ENCODE measurements at regions not wholly inside any gene's neighbourhood (a gene's known extent, or its start where the extent isn't known, plus 50 kb on each side); places are given as distances from the start of the nearest gene placed in this dataset.

DNA sequence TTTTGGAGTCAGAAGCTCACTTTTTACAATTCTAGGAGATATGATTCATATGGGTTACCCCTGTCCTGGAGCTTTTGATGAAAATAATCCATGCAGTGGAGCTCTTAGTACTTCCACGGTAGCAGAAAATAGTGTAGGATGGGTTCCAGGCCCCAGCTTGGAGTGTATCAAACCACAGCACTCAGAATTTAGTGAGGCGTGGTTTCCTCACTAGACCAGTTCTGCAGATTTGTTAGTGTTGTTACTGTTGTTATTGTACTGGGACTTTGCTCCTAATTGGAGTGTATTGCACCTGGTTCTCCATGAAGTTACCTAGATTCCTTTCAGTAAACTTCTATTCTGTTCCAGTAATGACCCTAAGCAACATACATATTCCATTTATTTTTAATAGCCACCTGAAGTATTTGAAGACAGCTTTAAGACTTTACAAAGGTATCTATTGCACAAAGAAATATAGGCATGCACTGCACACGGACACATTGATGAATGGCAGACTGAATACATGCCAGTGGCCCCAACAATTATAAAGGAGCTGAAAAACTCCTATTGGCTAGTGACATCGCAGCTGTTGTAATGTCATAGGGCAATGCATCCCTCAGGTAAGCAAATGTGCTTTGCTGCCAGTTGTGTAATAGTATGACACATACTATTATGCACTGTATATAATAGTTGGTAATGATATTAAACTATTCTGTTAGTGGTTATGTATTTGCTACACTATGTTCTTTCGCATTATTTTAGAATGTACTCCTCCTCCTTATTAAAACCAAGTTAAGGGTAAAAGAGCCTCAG is 1058.0 kb downstream of the KCNT2 start:
- DNase-seq (ENCODE audit: low spot score): no peak

GRCh38 chr1:195530961-195531360 is 1077.3 kb downstream of the KCNT2 start:
- no peak for DNase-seq (ENCODE audit: low spot score)

DNA sequence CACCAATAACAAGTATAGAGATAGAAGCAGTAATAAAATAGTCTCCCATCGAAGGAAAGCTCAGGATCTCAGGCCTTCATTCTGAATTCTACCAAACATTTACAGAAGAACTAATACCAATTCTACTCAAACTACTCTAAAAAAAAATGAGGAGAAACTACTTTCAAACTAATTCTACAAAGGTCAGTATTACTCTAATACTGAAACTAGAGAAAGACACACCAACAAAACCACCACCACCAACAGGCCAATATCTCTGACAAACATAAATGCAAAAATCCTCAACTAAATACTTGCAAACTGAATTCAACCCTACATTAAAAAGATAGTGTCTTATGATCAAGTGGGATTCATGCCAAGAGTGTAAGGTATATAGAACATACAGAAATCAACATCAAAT is 1078.4 kb downstream of the KCNT2 start:
- DNase-seq (ENCODE audit: low spot score): no peak

DNA sequence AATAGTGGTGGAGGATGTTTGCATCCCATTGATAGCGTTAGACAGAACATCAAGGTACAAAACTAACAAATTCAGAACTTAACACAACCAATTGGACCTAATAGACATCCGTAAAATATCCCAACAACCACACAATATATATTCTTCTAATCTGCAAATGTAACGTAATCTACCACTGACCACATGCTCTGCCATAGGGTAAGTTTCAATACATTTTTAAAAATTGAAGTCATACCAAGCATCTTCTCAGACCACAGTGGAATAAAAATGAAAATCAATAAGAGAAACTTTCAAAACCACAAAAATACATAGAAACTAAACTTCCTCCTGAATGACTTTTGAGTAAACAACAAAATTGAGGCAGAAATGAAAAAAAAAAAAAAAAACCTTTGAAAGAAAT is 1087.5 kb downstream of the KCNT2 start:
- no peak for DNase-seq (ENCODE audit: low spot score)

DNA sequence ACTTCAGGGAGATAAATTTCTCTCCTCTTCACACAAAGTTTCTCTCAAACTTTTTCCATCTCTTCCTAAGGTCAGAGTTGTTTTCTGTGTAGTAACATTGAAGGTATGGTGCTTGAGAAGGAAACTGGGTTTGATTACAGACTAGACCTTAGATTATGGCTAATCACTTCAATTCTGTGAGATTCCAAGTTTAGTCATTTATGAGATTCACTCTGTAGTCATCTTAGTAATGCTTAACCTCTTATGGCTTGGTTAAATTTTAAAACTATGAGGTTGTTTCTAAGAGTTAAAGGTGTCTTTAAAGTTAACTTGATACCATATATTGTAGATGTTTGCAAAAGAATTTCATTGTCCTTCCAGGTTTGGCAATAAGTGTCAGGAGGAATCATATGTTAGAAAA is 1092.2 kb downstream of the KCNT2 start:
- no peak for DNase-seq (ENCODE audit: low spot score)

DNA sequence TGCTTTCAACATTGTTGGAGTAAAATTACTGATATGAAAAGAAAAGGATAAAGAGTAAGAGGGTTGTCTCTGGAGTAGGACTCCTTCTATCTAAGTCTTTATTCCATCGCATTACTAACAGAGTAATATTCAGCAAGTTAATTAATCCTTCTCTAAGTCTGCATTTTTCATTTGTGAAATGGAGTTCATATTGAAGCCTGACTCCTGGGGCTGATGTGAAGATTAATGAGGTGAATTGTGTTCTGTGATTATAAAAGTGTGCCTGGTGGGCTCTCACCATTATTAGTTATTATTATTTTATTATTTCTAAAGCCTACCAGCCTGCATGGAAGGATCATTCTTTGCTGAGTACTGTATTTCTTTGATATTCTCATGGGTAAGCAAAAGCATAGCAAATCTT is 1096.7 kb downstream of the KCNT2 start:
- DNase-seq (ENCODE audit: low spot score): no peak

GRCh38 chr1:195501118-195501517 is 1107.1 kb downstream of the KCNT2 start:
- no peak for DNase-seq (ENCODE audit: low spot score)

GRCh38 chr1:195495720-195496635 is 1112.3 kb downstream of the KCNT2 start:
- peak; percentile 11 for DNase-seq (ENCODE audit: low spot score)

DNA sequence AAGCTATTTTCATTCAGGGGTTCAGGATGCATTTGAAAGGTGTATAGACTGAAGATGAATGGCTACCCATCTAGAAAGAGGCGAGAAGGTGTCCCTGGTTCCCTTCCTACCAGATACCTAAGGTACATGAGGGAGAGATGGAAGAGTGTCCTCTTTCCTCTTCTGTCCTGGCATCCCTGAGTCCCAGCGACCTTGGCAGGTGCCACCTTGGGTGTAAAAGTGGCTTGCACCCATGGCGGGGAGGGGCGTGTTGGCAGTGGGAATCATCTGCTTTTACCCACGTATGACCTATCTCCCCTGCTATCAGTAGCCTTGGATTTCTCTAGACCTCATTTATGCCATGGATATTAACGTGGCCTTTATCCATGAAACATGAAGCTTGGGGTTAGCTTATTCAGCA is 1126.1 kb downstream of the KCNT2 start:
- DNase-seq (ENCODE audit: low spot score): no peak

DNA sequence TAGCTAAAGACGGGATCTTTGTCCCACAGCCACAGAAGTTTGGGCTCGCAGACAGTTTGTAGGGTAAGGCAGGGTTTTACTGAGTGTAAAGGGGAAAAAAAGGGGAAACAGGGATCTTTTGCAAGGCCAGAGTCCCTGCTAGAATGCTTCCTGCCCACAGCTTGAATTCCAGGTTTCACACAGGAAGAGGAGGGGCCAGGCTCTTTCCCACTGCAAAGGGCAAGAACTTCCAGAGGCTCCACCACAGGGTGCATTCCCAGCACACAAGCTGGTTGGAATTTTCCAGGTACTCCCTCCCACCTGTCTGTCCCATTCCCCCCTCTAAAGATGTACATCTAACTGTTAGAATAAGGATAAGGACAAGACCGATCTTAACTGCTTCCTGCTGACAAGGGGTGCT is 1126.9 kb downstream of the KCNT2 start:
- DNase-seq (ENCODE audit: low spot score): no peak

DNA sequence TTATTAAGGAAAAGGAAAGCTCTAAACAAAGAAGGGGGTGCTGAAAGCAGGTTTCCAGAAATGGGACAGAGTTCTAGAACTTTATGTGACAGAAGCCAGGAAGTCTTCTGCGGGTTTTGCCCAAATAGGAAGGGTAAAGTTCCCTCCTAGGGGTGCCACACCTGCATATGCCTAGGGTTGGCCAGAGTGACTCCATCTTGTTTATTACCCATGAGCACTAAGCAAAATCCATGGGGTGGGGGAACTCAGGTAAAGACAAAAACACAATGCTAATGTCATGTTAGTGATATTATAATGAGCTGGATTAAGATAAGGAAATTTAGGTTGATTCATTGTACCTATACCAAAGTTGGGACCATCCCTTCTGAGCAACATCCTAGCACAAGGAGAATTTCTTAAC is 1132.7 kb downstream of the KCNT2 start:
- no peak for DNase-seq (ENCODE audit: low spot score)

DNA sequence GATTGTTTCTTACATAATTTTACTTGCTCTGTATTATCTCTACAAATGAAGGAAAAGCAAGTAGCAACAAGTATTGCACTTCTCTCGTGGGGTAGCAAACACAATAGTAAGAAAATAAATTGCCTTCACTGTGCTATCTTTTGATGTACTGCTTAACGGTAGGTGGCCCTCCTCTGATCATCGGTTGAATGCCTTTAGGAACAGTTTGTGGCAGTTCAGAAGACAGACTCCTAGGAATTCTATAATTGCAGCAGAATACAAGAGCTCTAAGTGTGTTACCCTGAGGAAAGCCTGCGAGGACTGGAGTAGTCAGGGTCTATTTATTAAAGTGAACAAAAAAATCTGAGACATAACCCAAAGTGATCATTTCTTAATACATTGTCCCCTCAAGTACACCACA is 1135.9 kb downstream of the KCNT2 start:
- no peak for DNase-seq (ENCODE audit: low spot score)

DNA sequence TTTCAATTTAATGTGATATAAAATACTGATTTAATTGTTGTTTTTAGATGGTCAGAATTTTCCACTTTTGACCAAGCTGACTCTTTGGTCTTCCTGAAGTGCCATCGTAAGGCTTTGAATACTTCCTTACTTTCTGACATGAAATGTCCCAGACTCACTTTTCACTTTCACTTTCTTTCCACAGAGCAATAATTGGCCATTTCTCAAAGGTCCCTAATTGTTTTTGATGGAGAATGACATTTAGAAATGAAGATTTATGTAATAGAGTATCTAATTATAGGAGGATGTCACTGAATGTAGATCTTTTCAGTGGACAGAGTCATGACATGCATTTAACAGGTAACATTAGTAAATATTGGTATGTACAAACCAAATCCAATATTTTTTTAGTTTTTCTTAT is 1141.6 kb downstream of the KCNT2 start:
- DNase-seq (ENCODE audit: low spot score): no peak

DNA sequence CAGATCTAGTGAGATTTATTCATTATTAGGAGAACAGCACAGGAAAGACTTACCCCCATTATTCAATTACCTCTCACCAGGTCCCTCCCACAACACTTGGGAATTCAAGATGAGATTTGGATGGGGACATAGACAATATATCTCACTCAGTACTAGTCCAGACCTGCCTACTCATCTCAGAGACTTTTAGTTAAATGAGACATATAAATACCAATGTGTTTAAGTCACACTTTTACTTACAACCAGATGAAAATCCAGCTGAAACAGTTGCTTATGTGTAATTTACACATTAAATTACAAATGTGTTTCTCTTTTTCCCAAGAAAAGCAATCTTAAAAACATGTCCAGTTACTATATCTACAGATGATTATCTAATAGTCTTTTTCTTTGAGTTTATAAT is 1145.6 kb downstream of the KCNT2 start:
- DNase-seq (ENCODE audit: low spot score): no peak

GRCh38 chr1:195462152-195462551 is 1146.1 kb downstream of the KCNT2 start:
- no peak for DNase-seq (ENCODE audit: low spot score)

DNA sequence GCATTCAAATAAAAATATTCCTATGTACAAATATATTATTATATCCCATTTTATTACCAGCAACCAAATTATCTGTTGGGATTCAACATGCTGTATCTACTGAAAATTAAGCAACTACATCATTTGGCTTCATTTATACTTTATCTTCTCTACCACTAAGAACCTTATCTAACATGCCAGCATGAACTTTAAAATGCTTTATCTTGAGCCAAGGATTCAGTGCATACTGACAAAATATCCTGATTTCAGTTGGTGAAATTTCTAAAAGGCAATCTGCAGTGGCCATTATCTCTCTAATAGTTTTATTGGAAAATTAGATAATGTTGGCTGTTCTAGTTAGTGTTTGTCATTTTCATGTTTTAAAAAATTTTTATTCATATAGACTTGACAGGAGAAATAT is 1149.9 kb downstream of the KCNT2 start:
- no peak for DNase-seq (ENCODE audit: low spot score)

- DNase-seq (ENCODE audit: low spot score): no peak
These were observed 1157.4 kb downstream of the KCNT2 start for GRCh38 chr1:195450794-195451193.

DNA sequence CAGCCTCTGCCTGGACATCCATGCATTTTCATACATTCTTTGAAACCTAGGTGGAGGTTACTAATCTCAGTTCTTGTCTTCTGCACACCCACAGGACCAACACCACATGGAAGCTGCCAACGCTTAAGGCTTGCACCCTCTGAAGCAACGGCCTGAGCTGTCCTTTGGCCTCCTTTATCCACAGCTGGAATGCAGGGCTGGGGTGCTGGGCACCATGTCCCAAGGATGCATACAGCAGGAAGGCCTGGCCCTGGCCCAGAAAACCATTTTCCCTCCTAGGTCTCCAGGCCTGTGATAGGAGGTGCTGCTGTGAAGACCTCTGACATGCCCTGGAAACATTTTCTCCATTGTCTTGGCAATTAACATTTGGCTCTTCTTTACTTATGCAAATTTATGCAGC is 1168.6 kb downstream of the KCNT2 start:
- no peak for DNase-seq (ENCODE audit: low spot score)

- DNase-seq (ENCODE audit: low spot score): no peak
These were observed 1173.6 kb downstream of the KCNT2 start for GRCh38 chr1:195434566-195435203.

DNA sequence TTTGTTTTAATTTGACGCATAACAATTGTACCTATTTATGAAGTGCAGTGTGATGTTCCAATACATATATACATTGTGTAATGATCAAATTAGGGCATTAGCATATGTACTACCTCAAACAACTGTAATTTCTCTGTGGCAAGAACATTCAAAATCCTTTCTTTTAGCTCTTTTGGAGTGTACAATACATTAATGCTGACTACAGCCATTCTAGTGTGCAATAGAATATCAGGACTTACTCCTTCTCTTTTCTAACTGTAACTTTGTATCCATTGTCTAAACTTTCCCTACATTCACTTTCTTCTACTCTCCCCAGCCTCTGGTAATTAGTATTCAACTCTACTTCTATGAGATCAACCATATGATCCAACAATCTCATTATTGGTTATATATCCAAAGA is 1177.4 kb downstream of the KCNT2 start:
- DNase-seq (ENCODE audit: low spot score): no peak

DNA sequence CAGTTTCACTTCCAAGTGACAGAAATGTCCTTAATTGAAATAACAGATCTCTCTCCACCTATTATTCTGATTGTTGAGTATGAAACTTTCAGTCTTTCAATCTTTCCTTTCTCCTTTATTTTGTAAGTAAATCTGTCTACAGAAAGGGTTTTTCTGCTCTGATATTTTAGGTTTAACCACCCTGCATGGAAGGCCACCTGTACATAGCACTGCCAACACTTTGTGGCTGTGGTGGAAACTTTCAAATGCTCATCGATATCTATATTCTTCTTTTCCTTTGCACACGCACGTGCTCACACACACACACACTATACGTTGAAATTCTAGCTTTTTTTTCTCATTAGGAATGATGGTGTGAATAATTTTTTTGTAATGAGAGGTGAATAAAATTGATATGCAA is 1179.3 kb downstream of the KCNT2 start:
- DNase-seq (ENCODE audit: low spot score): no peak

DNA sequence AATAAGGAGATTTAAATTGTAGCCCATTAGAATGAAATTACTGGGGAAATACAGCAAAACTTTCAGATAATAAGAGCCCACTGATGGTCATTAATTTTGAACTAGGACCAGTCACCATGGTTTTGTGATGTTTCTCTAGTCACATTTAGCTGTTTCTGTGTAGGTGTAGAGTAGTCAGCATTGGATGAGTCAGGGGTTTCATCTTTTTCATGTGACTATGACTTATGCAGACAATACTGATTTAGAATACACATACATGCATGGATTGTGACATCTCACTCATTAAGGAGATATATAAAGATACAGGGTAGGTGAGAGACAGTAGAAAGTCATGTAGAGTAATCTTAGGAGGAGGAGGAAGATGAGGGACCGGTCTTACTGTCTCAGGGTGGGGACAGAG is 1192.7 kb downstream of the KCNT2 start:
- no peak for DNase-seq (ENCODE audit: low spot score)

DNA sequence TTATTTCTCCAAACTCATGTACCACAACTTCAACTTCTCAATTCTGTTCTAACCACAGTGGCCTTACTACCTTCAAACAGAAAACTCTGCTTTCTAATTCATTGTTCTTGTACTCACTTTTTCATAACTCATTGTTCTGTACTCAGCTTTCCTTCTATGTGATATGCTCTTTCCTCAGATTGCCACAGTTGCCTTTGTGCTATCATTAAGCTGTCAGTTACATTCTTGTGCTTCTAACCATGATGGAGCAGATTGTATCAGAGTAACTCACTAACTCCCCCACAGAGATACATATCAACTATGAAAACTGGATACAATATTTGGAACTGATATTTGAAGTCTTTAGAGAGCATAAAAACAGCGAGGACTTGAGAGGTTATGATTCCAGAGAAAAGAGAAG is 1213.7 kb downstream of the KCNT2 start:
- no peak for DNase-seq (ENCODE audit: low spot score)

Data from NAMALWA (cell line).